ENCODE measurements at regions not wholly inside any gene's neighbourhood (a gene's known extent, or its start where the extent isn't known, plus 50 kb on each side); places are given as distances from the start of the nearest gene placed in this dataset.

DNA sequence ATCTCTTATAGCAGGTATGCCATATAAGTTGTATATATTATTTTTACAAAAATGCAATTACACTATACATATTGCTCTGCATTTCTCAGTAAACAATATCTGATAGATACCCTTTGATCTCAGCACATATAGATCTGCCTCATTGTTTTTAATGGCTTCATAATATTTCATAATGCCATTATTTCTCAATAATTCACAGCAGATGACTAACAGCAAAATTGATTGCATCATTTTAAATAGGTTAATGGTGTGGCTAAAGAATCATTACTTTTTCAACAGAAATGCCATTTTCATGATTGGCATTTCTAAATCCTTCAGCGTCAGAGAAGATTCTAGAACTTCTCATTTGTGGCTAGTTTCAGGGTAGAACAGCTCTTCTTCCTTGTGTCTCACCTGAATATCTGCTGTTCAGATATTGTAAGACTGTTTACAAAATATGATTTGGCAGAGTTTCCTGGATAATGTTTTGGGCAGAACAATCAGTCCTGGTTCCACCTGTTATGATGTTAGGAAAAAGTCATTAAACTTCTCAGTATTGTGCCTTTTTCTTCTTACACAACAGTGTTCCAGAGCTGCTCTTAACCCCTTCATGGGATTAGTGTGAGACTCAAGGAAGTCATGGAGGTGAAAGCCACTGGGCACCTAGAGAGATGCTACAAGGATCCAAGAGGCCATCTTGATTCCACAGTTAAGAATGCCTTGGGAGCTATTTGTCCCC lies 397.6 kb upstream of the THBS1 start:
- no peak for DNase-seq (ENCODE audit: low spot score)

DNA sequence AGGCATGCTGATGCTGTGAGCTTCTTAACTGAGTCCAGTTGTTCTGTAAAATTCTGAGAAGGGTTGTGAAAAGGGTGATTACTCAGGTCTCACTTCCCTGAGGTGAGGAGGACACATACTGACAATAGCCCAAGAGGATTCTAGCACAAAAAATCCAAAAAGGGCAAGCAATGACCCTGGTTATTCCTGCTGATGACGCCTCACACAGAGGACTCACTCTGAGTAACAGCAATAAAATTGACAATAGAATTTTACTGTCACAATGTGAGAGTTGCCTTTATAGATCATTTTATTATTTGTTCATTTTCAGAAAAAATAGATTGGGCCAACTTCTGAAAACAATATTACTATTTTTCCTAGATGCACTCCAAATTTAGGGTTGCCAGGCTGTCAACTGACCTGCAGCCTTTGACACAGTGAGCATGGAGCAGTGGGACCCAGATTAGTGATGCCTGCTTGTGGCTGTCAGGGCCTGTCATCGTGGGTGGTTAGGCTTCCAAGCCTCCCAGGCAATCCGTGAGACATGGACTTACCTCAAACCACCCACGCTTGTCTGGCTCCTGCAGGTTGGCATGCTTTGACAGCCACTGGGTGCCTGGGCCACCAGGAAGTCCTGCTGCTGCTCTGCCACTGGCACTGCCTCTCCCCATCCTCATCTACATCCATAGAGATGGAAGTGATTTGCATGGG lies 396.0 kb upstream of the THBS1 start:
- no peak for DNase-seq (ENCODE audit: low spot score)

DNA sequence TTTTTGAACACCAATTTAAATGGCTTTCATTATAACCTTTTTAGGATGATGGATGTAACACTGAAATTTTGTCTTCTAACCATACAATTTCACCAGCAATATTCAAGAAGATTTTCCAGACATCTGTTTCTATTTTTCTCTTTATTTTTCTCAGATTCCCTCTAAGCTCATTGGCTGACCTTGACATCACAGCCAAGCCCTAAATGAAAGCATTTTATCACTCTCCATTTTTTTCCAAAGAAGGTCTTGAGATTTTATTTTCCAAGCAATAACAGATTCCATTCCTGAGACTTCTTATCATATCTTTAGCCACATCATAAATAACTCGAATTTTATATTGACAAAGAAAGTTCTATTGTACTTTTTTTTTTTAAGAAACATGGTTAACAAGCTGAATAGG lies 392.6 kb upstream of the THBS1 start:
- no peak for DNase-seq (ENCODE audit: low spot score)

- no peak for DNase-seq (ENCODE audit: low spot score)
These were observed 391.9 kb upstream of the THBS1 start for GRCh38 chr15:39188930-39189329.

DNA sequence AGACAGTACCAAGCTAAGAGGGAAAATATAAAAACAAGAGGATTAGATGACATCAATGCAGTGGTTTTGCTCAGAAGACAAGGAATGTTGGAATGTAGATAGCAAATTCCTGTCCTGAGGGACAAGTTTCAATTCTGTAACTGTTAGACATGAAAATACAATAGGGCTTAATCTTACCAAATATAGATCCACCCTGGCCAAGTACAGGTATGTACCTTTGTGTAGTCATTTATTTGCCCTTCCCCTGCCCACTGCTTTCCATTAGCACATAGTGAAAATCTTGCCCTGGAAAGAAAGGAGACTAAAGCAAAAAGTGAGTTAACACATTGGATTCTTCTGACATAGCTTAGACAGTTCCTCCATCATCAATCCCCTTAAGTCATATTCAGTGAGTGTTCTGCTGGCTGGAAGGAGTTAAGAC lies 389.0 kb upstream of the THBS1 start:
- DNase-seq (ENCODE audit: low spot score) = no peak

DNA sequence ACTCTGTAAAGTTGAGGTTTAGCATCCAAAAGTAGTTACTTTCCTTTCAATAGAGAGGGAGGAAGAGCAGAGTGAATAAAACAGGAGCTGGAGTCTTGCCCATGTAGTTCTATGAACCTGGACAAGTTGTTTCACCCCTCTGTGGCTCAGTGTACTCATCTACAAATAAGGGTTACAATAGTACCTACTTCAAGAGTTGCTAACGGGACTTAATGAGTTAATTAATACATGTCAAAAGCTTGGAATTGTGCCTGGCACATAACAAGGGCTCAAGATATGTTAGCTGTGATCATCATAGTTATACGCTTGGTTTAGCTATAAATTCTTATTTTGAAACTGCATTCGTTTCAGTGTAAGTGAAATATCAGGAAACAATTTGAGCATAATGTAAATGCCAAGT lies 388.5 kb upstream of the THBS1 start:
- no peak for DNase-seq (ENCODE audit: low spot score)

DNA sequence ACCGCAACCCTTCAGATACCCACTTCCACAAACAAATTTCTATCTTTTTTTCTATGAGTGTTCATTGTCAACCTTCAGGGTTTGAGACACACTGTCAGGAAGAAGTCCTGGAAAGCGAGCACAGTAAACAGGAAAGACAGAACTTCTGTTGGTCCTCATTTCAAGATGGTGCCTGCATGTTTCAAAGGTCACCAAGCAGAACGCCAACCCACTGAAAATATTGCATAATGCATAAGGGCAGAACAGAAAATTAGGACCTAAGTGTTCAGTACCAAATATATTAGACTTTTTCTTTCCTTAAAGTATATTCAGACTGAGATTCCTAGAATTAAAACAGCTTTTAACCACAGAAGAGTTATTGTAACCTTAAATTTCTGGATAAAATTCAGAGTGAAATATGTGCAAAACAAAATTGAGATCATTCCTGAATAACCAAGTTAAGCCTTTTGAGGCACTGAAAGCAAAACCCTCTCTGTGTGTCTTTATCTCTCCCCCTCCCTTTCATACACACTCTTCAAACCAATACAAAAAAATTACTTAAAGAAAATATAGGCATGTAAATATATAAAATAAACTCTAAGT lies 387.8 kb upstream of the THBS1 start:
- DNase-seq (ENCODE audit: low spot score) = no peak

DNA sequence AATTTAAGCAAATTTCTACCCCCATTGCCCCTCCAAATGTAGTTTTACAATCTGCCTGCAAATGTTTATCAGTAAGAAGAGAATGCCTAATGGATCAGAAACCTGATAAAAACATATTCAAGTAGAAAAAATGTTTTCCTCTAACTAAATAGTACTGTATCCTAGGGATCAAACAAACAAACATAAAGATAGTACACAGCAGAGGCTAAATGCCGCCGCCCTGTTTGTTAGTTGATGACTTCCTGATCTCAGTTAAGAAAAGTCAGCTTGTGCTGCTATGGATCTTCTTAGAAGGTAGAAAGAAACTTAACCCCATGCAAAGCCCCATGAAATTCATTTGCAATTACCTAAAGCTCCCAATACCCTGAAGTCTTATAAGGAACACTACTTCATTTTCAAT lies 387.3 kb upstream of the THBS1 start:
- DNase-seq (ENCODE audit: low spot score) = no peak

DNA sequence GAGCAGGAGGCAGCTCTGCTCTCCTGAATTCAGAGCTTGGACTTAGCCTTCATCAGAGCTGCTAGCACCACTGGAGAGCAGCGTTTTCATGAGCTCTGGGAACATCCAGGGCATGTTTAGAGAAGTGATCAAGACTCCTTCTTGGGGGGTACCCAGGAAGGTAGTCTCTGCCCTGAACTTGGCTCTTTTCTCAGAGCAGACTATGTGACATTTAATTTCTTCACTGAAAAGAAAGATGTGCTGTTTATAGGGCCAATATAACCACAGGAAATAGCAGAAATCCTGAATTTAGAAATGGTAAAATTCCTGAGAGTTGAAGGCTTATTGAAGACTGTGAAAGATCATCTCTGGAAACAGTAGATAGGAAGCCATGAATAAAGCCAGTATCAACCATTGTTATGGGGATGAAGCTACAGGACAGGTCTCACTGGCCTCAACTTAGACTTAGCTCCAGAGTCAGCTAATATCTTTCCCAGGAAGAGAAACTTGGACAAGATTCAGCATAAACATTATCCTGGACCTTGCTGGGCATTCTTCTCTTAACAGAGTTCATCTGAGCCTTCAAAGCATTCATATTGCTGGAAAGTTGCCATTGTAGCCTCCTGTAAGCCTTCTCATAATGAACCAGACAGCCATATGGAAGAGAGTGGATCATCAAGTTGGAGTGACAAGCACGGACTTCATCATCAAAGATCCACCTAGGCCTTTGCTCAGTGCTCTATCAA lies 386.6 kb upstream of the THBS1 start:
- DNase-seq (ENCODE audit: low spot score) = no peak

- peak; percentile 31 for DNase-seq (ENCODE audit: low spot score)
These were observed 384.9 kb upstream of the THBS1 start for GRCh38 chr15:39195961-39196486.

- no peak for DNase-seq (ENCODE audit: low spot score)
These were observed 382.6 kb upstream of the THBS1 start for GRCh38 chr15:39198044-39199000.

DNA sequence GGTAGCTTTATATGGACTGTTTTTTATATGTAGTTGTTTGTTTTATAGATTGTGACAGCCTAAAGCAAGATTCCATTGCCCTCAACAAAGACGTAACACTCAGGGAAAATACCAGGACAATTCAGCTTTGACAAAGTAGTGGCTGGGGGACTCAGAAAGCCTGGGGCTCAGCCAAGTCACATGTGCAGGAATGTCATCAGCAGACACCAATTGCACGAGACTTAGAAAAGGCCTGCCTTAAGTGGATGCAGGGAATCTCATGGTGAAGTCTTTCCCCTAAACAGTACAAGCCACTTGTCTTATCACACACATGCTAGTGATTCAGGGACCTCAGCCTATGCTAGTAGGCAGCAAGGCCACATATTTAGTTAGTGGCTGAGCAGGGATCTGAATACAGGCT lies 381.8 kb upstream of the THBS1 start:
- no peak for DNase-seq (ENCODE audit: low spot score)

DNA sequence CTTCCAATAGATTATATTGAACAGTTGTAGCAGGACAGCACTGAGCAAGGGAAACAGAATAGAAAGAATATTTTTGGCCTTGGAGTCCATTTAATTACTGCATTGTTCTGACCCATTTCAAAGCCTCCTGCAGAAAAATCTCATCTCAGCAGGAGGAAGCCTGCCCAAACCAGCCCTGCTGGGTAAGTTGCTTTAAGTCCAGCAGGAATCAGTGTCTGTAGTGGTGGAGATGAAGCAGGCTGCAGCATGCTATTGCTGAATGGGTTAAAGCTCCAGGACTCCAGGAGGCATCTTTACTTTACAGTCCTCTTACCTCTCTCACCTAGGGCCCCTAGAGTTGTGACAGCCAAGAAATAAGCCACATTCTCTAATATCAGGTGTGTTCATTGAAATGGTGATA lies 380.3 kb upstream of the THBS1 start:
- no peak for DNase-seq (ENCODE audit: low spot score)

DNA sequence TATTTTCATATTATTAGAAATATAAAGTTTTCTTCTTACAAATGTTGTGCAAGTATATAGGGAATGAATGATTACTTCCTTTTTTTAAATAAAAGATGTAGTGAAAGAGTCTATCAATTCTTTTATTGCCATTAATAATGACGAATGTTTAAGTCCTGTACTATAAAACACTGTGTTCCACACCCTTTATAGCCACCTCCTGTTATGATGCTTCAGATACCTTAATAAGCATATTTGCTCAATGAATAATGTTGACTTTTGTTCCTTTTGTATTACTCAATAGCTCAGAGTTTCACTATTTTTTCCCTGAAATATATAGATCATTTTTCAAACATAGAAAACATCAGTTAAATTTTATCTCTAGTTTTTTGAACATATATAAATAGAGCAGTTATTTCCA lies 378.2 kb upstream of the THBS1 start:
- no peak for DNase-seq (ENCODE audit: low spot score)

- DNase-seq (ENCODE audit: low spot score) = no peak
These were observed 376.8 kb upstream of the THBS1 start for GRCh38 chr15:39204031-39204430.

DNA sequence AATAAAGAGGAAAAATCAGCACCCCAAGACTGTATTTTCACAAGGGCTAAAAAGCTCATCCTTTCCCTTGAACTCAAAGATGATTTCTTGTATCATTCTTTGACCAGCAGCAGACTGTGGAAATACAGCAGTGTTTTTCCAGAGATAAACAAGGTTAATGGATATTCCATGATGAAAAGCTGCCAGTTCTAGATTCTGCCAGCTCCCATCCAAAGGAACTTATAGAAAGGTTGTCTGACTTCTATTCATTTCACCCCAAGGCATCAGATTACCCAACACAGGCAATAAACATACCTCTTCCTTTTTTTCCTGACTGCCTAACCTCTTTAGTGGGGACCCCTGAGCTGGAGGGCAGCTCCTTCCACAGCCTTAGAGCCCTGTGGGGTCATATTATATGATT lies 375.8 kb upstream of the THBS1 start:
- DNase-seq (ENCODE audit: low spot score) = no peak

DNA sequence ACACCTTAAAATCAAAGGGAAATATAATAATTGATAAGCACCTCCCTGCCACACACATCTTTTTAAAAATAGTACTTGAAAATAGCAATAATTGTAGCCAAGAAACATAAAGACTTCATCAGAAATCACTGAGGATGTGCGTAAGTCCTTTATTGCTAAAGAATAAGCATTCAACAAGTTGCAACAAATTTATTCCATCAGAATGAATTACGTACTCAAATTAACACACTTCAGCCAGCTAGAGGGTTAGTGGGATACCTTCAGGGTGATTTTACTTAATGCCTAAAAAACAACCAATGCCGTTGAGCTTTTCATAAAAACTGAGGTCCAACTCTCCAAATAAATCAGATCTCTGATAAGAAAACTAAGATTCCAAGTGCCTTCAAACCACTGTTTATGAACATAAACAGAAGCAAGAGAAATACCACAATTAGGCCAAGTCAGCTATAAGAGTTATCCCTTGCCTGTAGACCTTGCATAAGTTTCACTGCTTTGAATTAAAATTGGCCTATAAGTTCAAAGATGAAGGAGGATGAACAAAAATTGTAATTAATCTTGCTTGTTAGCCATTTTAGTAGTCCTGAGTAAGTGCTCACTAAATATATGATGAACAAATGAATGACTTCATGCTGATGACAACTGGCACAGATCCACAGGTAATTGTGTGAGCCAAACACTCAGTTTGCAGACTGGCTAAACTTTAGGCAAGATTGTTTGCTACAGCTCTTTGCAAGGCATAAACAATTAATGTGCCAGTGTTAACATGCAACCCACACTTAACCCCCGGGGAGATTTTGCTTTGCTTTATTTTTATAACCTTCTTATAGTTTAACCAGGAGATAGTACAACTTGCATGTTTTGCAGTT lies 375.1 kb upstream of the THBS1 start:
- DNase-seq (ENCODE audit: low spot score) = no peak

- no peak for DNase-seq (ENCODE audit: low spot score)
These were observed 373.3 kb upstream of the THBS1 start for GRCh38 chr15:39207532-39208115.

GRCh38 chr15:39208187-39208586 lies 372.7 kb upstream of the THBS1 start:
- no peak for DNase-seq (ENCODE audit: low spot score)

DNA sequence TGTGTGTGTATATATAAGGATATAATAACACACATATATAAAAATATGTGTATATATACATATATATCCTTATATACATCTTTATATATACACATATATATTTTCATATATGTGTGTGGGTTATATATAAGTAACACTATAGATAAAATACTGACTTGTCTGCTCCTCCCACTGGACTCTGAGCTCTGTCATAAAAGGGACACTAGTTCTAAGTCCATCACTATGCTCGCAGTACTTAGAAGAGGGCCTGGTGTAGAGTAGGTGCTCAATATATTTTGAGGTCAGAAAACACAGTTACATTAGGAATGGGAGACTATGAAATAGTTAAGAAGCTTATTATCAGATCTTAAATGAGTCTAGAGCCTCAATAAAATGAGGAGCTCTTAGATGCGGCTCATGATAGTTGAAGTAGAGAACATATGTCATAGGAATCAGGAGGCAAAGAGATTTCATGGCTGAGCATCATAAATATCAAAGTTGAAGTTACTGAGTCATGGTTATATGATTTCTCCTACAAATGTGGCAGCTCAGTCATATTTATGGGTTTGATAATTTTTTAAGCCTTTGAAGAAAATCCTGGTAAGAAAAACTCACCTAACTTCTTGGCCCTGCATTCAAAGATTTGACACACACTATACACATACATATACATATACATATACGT lies 371.2 kb upstream of the THBS1 start:
- no peak for DNase-seq (ENCODE audit: low spot score)
